ENCODE measurements at regions not wholly inside any gene's neighbourhood (a gene's known extent, or its start where the extent isn't known, plus 50 kb on each side); places are given as distances from the start of the nearest gene placed in this dataset.
"Not testable (repeated sequence)": the region's sequence is repeated elsewhere in the genome, so short reads cannot be mapped to it uniquely, and the experiment has no call there.

- Histone ChIP-seq H3K27me3 (no peaks in the 10 kb centered on the region), H3K9ac (no peak overlapping the region), H3K27ac (no peak overlapping the region), H4K20me1 (no peaks in the 10 kb centered on the region), H3K4me2 (no peak overlapping the region), H3K36me3 (no peaks in the 10 kb centered on the region), H3K4me1 (peaks cover 0 to 15% (median 2%) of the 10 kb centered on the region in 10 experiments; a peak in 9 of 20 replicates), H3K4me3 (no peak overlapping the region), H3K9me3 (replicated peaks in 1 of 11) (no peaks in the 10 kb centered on the region)
- TF ChIP-seq Cebpa-rat (IDR thresholded peaks at IDR 0.05): no peak
Measured at GRCh38 chr1:99361406-99361805, 97.1 kb downstream of the PLPPR4 start.

GRCh38 chr1:99363531-99363930 is 99.2 kb downstream of the PLPPR4 start:
- no peak overlapping the region for H3K27ac ChIP-seq
- TF ChIP-seq Cebpa-rat (IDR thresholded peaks at IDR 0.05): no peak
- H3K27me3 ChIP-seq: no peaks in the 10 kb centered on the region
- H3K36me3 ChIP-seq: no peaks in the 10 kb centered on the region
- no peak overlapping the region for H3K4me3 ChIP-seq
- H3K9me3 ChIP-seq (replicated peaks in 1 of 11): no peaks in the 10 kb centered on the region
- H3K4me1 ChIP-seq: peaks cover 0 to 15% (median 2%) of the 10 kb centered on the region in 10 experiments; a peak in 9 of 20 replicates
- H3K9ac ChIP-seq: no peak overlapping the region
- peak overlapping the region in 3 of 11 experiments; percentile 35 to 70 (median 63); a peak in 7 of 22 replicates for H3K4me2 ChIP-seq
- no peaks in the 10 kb centered on the region for H4K20me1 ChIP-seq

GRCh38 chr1:99365141-99365540 is 100.8 kb downstream of the PLPPR4 start:
- H3K4me3 ChIP-seq: no peak overlapping the region
- H3K4me1 ChIP-seq: peaks cover 0 to 15% (median 2%) of the 10 kb centered on the region in 10 experiments; a peak in 9 of 20 replicates
- TF ChIP-seq Cebpa-rat (IDR thresholded peaks at IDR 0.05): no peak
- no peak overlapping the region for H3K27ac ChIP-seq
- H3K9me3 ChIP-seq (replicated peaks in 1 of 11): no peaks in the 10 kb centered on the region
- H3K9ac ChIP-seq: no peak overlapping the region
- no peaks in the 10 kb centered on the region for H3K27me3 ChIP-seq
- H3K4me2 ChIP-seq: no peak overlapping the region
- no peaks in the 10 kb centered on the region for H4K20me1 ChIP-seq
- no peaks in the 10 kb centered on the region for H3K36me3 ChIP-seq

- Histone ChIP-seq H3K9me3 (replicated peaks in 1 of 11) (no peaks in the 10 kb centered on the region), H3K36me3 (no peaks in the 10 kb centered on the region)
- TF ChIP-seq Cebpa-rat (IDR thresholded peaks at IDR 0.05): no peak
Measured at GRCh38 chr1:99365545-99365944, 101.3 kb downstream of the PLPPR4 start.

GRCh38 chr1:99369154-99369553 is 104.9 kb downstream of the PLPPR4 start:
- H3K9ac ChIP-seq: no peak overlapping the region
- no peaks in the 10 kb centered on the region for H4K20me1 ChIP-seq
- no peaks in the 10 kb centered on the region for H3K27me3 ChIP-seq
- H3K4me3 ChIP-seq: no peak overlapping the region
- no peaks in the 10 kb centered on the region for H3K9me3 ChIP-seq (replicated peaks in 1 of 11)
- H3K36me3 ChIP-seq: no peaks in the 10 kb centered on the region
- no peak for TF ChIP-seq Cebpa-rat (IDR thresholded peaks at IDR 0.05)
- no peak overlapping the region for H3K27ac ChIP-seq
- no peak overlapping the region for H3K4me2 ChIP-seq
- no peaks in the 10 kb centered on the region for H3K4me1 ChIP-seq

More at GRCh38 chr1:99365545-99365944, 101.3 kb downstream of the PLPPR4 start:
- Histone ChIP-seq H3K4me3 (no peak overlapping the region), H3K4me1 (peaks cover 0 to 15% (median 2%) of the 10 kb centered on the region in 10 experiments; a peak in 9 of 20 replicates), H3K9ac (no peak overlapping the region), H3K27ac (no peak overlapping the region), H4K20me1 (no peaks in the 10 kb centered on the region), H3K27me3 (no peaks in the 10 kb centered on the region), H3K4me2 (no peak overlapping the region)

- no peaks in the 10 kb centered on the region for H3K9me3 ChIP-seq (replicated peaks in 1 of 11)
- H3K9ac ChIP-seq: no peak overlapping the region
- H3K4me3 ChIP-seq: no peak overlapping the region
Measured at GRCh38 chr1:99370476-99370875, 106.2 kb downstream of the PLPPR4 start.

GRCh38 chr1:99371413-99371812 is 107.1 kb downstream of the PLPPR4 start:
- Histone ChIP-seq H3K27ac (no peak overlapping the region), H3K9ac (no peak overlapping the region), H3K4me2 (no peak overlapping the region), H4K20me1 (no peaks in the 10 kb centered on the region), H3K4me3 (no peak overlapping the region), H3K9me3 (replicated peaks in 1 of 11) (no peaks in the 10 kb centered on the region), H3K36me3 (no peaks in the 10 kb centered on the region), H3K4me1 (no peaks in the 10 kb centered on the region), H3K27me3 (no peaks in the 10 kb centered on the region)
- TF ChIP-seq Cebpa-rat (IDR thresholded peaks at IDR 0.05): no peak

More at GRCh38 chr1:99370476-99370875, 106.2 kb downstream of the PLPPR4 start:
- no peaks in the 10 kb centered on the region for H4K20me1 ChIP-seq
- TF ChIP-seq Cebpa-rat (IDR thresholded peaks at IDR 0.05): no peak
- H3K27me3 ChIP-seq: no peaks in the 10 kb centered on the region
- H3K4me1 ChIP-seq: no peaks in the 10 kb centered on the region
- H3K4me2 ChIP-seq: no peak overlapping the region
- no peak overlapping the region for H3K27ac ChIP-seq
- no peaks in the 10 kb centered on the region for H3K36me3 ChIP-seq

- Histone ChIP-seq H3K4me2 (no peak overlapping the region), H3K9ac (no peak overlapping the region), H3K4me3 (no peak overlapping the region), H4K20me1 (no peaks in the 10 kb centered on the region), H3K36me3 (no peaks in the 10 kb centered on the region), H3K9me3 (replicated peaks in 1 of 11) (no peaks in the 10 kb centered on the region), H3K27me3 (no peaks in the 10 kb centered on the region), H3K27ac (no peak overlapping the region), H3K4me1 (no peaks in the 10 kb centered on the region)
- peak in 7 of 11 experiments; percentile 36 to 88 (median 48); a peak in 10 of 22 replicates for TF ChIP-seq Cebpa-rat (IDR thresholded peaks at IDR 0.05)
Measured at GRCh38 chr1:99374109-99374508, 109.8 kb downstream of the PLPPR4 start.

- H3K9me3 ChIP-seq (replicated peaks in 1 of 11); H3K36me3 ChIP-seq; H3K27me3 ChIP-seq; H3K4me1 ChIP-seq; H4K20me1 ChIP-seq; H3K9ac ChIP-seq; H3K4me2 ChIP-seq; H3K4me3 ChIP-seq; H3K27ac ChIP-seq: not testable (repeated sequence)
Measured at GRCh38 chr1:99374693-99375092, 110.4 kb downstream of the PLPPR4 start.

GRCh38 chr1:99384021-99384420 is 119.7 kb downstream of the PLPPR4 start:
- no peak overlapping the region for H3K4me3 ChIP-seq
- no peak overlapping the region for H3K4me2 ChIP-seq
- no peaks in the 10 kb centered on the region for H3K4me1 ChIP-seq
- H3K36me3 ChIP-seq: no peaks in the 10 kb centered on the region
- H4K20me1 ChIP-seq: no peaks in the 10 kb centered on the region
- H3K27ac ChIP-seq: no peak overlapping the region
- H3K9ac ChIP-seq: no peak overlapping the region
- TF ChIP-seq Cebpa-rat (IDR thresholded peaks at IDR 0.05): no peak
- H3K27me3 ChIP-seq: no peaks in the 10 kb centered on the region
- no peaks in the 10 kb centered on the region for H3K9me3 ChIP-seq (replicated peaks in 1 of 11)

All from BLaER1 treated with 17β-estradiol and CSF1 and Interleukin-3, amounts not matched to agents 10 nM and 100 nM (cell line).